Activated naive CD8-positive, alpha-beta T cell treated with anti-CD3 and anti-CD28 coated beads, Interleukin-2, amount 10 ng/mL, durations not matched to agents 7 days and 5 days (primary cell): ENCODE measurements at regions not wholly inside any gene's neighbourhood (a gene's known extent, or its start where the extent isn't known, plus 50 kb on each side); places are given as distances from the start of the nearest gene placed in this dataset.

ENCODE experiments used
- ATAC-seq: fragments of 150-1000 bp; cut with Tn5 transposase; one replicate; pipeline ENCODE4 v1.10.0; 2021; ENCODE audit warnings: low read depth, moderate library complexity
- POLR2A ChIA-PET: fragments of 350-600 bp; sonication (Branson Sonifier 250); formaldehyde crosslinking; loops from one replicate; lab custom pipeline; 2021; ENCODE audit warnings: antibody characterized with exemption; lab: Charles Lee
- DNase-seq: peaks from one replicate; pipeline ENCODE4 v3.0.0; 2021
- H3K27ac Mint-ChIP-seq: one replicate; pipeline ENCODE4 v1.8.0; 2022; ENCODE audit warnings: mild to moderate bottlenecking, mixed read lengths
- H3K27me3 Mint-ChIP-seq: one replicate; pipeline ENCODE4 v1.8.0; 2022; ENCODE audit warnings: mild to moderate bottlenecking, moderate library complexity, mixed read lengths
- H3K36me3 Mint-ChIP-seq: one replicate; pipeline ENCODE4 v1.8.0; 2021; ENCODE audit warnings: mild to moderate bottlenecking, mixed read lengths
- H3K4me1 Mint-ChIP-seq: one replicate; pipeline ENCODE4 v1.8.0; 2021; ENCODE audit warnings: mixed read lengths
- H3K4me3 Mint-ChIP-seq: one replicate; pipeline ENCODE4 v1.8.0; 2022; ENCODE audit warnings: mild to moderate bottlenecking, moderate library complexity, mixed read lengths
- H3K9me3 Mint-ChIP-seq: one replicate; pipeline ENCODE4 v1.8.0; 2021; ENCODE audit warnings: mixed read lengths

DNA sequence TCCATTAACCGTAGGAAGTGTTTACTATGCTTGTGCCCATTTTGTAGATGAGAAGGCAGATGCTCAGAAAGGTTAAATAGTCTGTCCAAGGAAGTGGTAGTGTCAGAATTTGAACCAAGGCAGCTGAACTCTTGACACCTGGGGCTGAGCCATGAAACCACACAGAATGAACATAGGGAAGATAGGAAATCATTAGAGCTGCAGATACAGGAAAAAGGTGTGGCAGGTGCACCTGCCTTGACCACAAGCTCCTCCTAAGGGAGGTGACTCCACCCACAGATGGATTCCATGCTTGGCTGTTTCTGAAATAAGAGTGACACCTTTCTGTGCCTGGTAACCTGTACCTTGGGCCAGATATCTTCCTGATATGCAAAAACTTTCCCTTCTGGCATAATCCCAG lies 69.9 kb upstream of the IGSF21 start:
- Mint-ChIP-seq H3K27ac (no peak overlapping the region), H3K4me3 (no peak overlapping the region), H3K4me1 (no peaks in the 10 kb centered on the region), H3K36me3 (no peaks in the 10 kb centered on the region), H3K27me3 (no peaks in the 10 kb centered on the region), H3K9me3 (no peaks in the 10 kb centered on the region)
- POLR2A ChIA-PET, result no interaction called here
- ATAC-seq (no peak), DNase-seq (no peak)

DNA sequence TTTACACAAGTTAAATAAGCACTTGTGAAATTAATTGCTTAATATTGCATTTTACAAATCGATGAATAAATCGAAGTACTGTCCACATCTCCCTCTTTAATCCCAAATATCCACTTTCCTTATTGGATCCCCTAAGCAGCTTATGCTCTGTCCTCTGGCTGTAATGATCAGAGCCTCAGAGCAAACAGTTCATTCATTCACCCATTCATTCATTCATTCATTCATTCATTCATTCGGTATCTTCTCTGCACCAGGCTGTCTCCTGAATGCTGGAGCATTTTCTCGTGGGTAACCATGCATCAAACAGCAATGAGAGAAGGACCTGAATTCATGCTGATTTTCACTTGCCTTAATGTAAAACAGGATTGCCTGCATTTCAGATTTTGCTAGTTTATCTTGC lies 69.5 kb upstream of the IGSF21 start:
- ATAC-seq (no peak), DNase-seq (no peak)
- Mint-ChIP-seq H3K9me3 (no peaks in the 10 kb centered on the region), H3K4me3 (no peak overlapping the region), H3K36me3 (no peaks in the 10 kb centered on the region), H3K27me3 (no peaks in the 10 kb centered on the region), H3K27ac (no peak overlapping the region), H3K4me1 (no peaks in the 10 kb centered on the region)
- POLR2A ChIA-PET, result no interaction called here

GRCh38 chr1:18039102-18039501 lies 68.5 kb upstream of the IGSF21 start:
- H3K27me3 Mint-ChIP-seq, result no peaks in the 10 kb centered on the region
- no peak for DNase-seq
- no peak overlapping the region for H3K27ac Mint-ChIP-seq
- no peak for ATAC-seq
- no peak overlapping the region for H3K4me3 Mint-ChIP-seq
- no peaks in the 10 kb centered on the region for H3K4me1 Mint-ChIP-seq
- H3K36me3 Mint-ChIP-seq, result no peaks in the 10 kb centered on the region
- POLR2A ChIA-PET, result no interaction called here
- H3K9me3 Mint-ChIP-seq, result no peaks in the 10 kb centered on the region

DNA sequence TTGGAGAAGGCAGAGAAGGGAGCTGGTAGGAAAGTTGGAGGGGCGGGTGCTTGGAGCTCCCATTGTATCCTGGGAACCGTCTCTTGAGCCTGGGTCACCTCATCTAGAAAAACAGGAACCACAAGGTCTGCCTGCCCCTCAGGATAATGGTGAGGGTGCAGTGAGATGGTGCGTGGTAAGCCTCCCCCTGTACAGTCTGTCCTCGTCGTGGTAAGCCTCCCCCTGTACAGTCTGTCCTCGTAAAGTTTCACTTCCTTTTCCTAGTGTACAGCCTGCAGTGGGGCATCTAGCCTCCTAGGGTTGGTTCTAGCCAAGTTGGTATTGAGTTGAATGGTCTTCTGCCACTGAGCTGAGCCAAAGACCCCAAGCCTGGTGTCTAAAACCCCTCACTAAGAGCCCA lies 66.5 kb upstream of the IGSF21 start:
- ATAC-seq (no peak), DNase-seq (no peak)
- POLR2A ChIA-PET, result no interaction called here
- Mint-ChIP-seq H3K27ac (no peak overlapping the region), H3K27me3 (no peaks in the 10 kb centered on the region), H3K9me3 (no peaks in the 10 kb centered on the region), H3K4me1 (no peaks in the 10 kb centered on the region), H3K4me3 (no peak overlapping the region), H3K36me3 (no peaks in the 10 kb centered on the region)

DNA sequence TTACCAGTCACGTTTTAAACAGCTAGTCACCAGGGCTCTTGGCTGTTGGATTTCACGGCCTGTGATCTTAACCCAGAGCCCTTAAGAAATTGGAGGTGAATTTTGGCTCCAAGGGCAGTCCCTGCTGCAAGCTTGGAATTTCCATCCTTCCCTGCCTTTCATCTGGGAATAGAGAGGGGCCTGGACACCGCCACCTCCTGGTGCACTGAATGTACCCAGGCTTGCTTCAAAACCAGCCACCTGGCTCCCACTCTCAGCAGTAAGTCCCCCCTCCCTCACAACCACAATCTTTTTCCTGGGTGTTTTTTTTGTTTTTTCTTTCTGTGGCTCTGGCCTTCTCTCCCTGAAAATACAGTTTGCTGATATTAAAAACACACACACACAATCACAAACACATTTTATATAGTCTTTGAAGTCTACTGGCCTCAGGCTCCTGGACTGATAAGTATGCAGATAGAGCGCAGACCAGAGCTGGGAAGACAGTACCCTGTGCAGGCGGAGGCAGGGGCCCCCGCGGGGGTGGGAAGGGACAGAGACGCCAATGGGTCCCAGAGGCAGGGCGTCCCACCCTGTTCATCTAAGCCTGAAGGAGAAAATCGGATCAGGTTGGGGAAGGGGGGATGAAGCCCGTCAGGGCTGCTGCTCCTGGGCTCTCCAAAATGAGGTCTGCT lies 65.8 kb upstream of the IGSF21 start:
- DNase-seq (no peak), ATAC-seq (no peak)
- Mint-ChIP-seq H3K27me3 (no peaks in the 10 kb centered on the region), H3K9me3 (no peaks in the 10 kb centered on the region), H3K27ac (no peak overlapping the region), H3K4me3 (no peak overlapping the region), H3K36me3 (no peaks in the 10 kb centered on the region), H3K4me1 (no peaks in the 10 kb centered on the region)
- POLR2A ChIA-PET, result no interaction called here

GRCh38 chr1:18043871-18044270 lies 63.7 kb upstream of the IGSF21 start:
- DNase-seq (no peak), ATAC-seq (no peak)
- H3K36me3 Mint-ChIP-seq, result no peaks in the 10 kb centered on the region
- POLR2A ChIA-PET, result no interaction called here
- H3K27ac Mint-ChIP-seq, result no peak overlapping the region
- no peak overlapping the region for H3K4me3 Mint-ChIP-seq
- H3K27me3 Mint-ChIP-seq, result no peaks in the 10 kb centered on the region
- no peaks in the 10 kb centered on the region for H3K9me3 Mint-ChIP-seq
- H3K4me1 Mint-ChIP-seq, result no peaks in the 10 kb centered on the region

GRCh38 chr1:18045203-18045602 lies 62.4 kb upstream of the IGSF21 start:
- no peak overlapping the region for H3K4me3 Mint-ChIP-seq

GRCh38 chr1:18045621-18046020 lies 62.0 kb upstream of the IGSF21 start:
- Mint-ChIP-seq H3K27me3 (no peaks in the 10 kb centered on the region), H3K4me3 (no peak overlapping the region), H3K4me1 (no peaks in the 10 kb centered on the region), H3K36me3 (no peaks in the 10 kb centered on the region), H3K9me3 (peaks cover 4% of the 10 kb centered on the region), H3K27ac (no peak overlapping the region)
- POLR2A ChIA-PET, result no interaction called here
- ATAC-seq, result no peak
- no peak for DNase-seq

More at GRCh38 chr1:18045203-18045602, 62.4 kb upstream of the IGSF21 start:
- ATAC-seq, result no peak
- Mint-ChIP-seq H3K9me3 (peaks cover 4% of the 10 kb centered on the region), H3K27me3 (no peaks in the 10 kb centered on the region), H3K4me1 (no peaks in the 10 kb centered on the region), H3K36me3 (no peaks in the 10 kb centered on the region), H3K27ac (no peak overlapping the region)
- no peak for DNase-seq
- POLR2A ChIA-PET, result no interaction called here

DNA sequence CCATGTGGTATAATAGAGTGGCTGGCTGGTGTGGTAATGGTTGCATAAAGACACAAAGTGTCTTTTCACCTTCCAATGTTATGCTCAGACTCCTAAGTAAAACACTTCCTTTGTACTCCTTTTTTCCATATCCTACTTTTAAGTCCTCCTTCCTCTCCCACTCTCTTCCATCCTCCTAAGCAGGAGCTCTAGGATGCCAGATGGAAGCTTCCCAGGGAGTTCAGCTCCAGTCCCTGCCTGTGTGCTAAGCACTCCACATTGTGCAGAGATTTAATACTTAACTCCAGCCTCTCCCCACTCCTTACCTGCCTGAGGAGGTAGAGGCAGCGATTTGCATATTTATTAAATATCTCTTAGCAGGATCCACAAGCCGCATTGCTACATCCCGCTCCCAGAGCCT lies 60.5 kb upstream of the IGSF21 start:
- no peaks in the 10 kb centered on the region for H3K4me1 Mint-ChIP-seq
- no peak overlapping the region for H3K27ac Mint-ChIP-seq
- peaks cover 4% of the 10 kb centered on the region for H3K9me3 Mint-ChIP-seq
- H3K4me3 Mint-ChIP-seq, result no peak overlapping the region
- ATAC-seq, result no peak
- DNase-seq, result no peak
- POLR2A ChIA-PET, result no interaction called here
- no peaks in the 10 kb centered on the region for H3K27me3 Mint-ChIP-seq
- no peaks in the 10 kb centered on the region for H3K36me3 Mint-ChIP-seq

DNA sequence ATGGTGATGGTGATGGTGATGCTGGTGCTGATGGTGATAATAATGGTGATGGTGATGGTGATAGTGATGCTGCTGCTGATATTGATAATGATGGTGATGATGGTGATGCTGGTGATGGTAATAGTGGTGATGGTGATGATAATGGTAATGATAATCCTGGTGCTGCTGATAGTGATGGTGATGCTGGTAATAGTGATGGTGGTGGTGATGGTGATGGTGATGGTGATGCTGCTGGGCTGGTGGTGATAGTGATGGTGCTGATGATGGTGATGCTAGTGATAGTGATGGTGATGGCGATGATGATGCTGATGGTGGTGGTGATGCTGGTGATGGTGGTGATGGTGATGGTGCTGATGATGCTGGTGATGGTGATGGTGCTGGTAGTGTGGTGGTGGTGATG lies 58.4 kb upstream of the IGSF21 start:
- DNase-seq (no peak), ATAC-seq (no peak)
- Mint-ChIP-seq H3K9me3 (peaks cover 4% of the 10 kb centered on the region), H3K27ac (no peak overlapping the region), H3K36me3 (no peaks in the 10 kb centered on the region), H3K4me1 (no peaks in the 10 kb centered on the region), H3K4me3 (no peak overlapping the region), H3K27me3 (no peaks in the 10 kb centered on the region)
- POLR2A ChIA-PET, result no interaction called here

GRCh38 chr1:18052671-18053070 lies 54.9 kb upstream of the IGSF21 start:
- Mint-ChIP-seq H3K36me3 (no peaks in the 10 kb centered on the region), H3K27ac (no peak overlapping the region), H3K27me3 (no peaks in the 10 kb centered on the region), H3K4me1 (no peaks in the 10 kb centered on the region), H3K4me3 (no peak overlapping the region), H3K9me3 (peaks cover 4% of the 10 kb centered on the region)
- POLR2A ChIA-PET, result no interaction called here
- DNase-seq (no peak), ATAC-seq (no peak)

GRCh38 chr1:18055156-18055555 lies 52.4 kb upstream of the IGSF21 start:
- H3K4me1 Mint-ChIP-seq, result no peaks in the 10 kb centered on the region
- no peak overlapping the region for H3K27ac Mint-ChIP-seq
- POLR2A ChIA-PET, result no interaction called here
- H3K4me3 Mint-ChIP-seq, result no peak overlapping the region
- no peak for ATAC-seq
- no peaks in the 10 kb centered on the region for H3K9me3 Mint-ChIP-seq
- no peaks in the 10 kb centered on the region for H3K27me3 Mint-ChIP-seq
- DNase-seq, result no peak
- H3K36me3 Mint-ChIP-seq, result no peaks in the 10 kb centered on the region

DNA sequence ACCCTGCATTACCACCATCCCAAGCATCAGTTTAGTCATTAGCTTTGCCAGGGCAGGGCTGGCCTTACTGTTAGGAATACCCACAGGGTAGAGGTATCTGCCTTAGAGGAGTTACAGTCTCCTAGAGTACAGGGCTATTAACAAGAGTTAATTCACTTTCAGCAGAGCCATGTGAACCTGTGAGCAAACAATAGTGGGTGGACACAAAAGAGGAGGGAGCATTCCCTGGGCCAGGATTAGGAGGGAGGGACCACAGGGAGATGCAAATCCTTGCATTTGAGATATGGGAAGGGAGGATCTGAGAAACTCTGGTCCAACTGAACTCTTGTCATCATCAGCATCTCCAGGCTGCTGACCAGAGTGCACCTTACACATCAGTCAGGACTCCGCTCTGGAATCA lies 51.1 kb upstream of the IGSF21 start:
- POLR2A ChIA-PET, result no interaction called here
- Mint-ChIP-seq H3K27ac (no peak overlapping the region), H3K27me3 (no peaks in the 10 kb centered on the region), H3K4me3 (no peak overlapping the region), H3K9me3 (no peaks in the 10 kb centered on the region), H3K4me1 (no peaks in the 10 kb centered on the region), H3K36me3 (no peaks in the 10 kb centered on the region)
- ATAC-seq (no peak), DNase-seq (no peak)

DNA sequence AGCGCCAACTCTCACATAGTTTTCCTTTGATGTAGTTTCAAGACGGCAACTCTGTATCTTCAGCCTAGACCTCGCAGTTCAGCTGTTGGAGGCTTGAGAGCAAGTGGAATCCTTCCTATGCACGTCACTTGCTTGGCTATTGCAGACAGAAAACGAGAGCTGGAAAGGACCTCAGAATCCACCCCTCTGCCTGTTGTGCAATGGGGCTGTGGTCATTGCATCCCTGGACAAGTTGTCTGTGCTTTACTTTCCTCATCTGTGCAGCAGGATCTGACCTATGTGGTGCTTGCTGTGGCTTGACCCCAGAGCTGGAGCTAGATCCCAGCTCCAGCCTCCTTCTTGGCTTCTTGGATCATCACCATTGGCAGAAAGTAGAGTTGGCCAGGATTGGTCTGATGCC lies 50.0 kb upstream of the IGSF21 start:
- DNase-seq, result no peak
- ATAC-seq, result no peak
- no peak overlapping the region for H3K4me3 Mint-ChIP-seq
- H3K4me1 Mint-ChIP-seq, result no peaks in the 10 kb centered on the region
- H3K36me3 Mint-ChIP-seq, result no peaks in the 10 kb centered on the region
- POLR2A ChIA-PET, result no interaction called here
- H3K27me3 Mint-ChIP-seq, result no peaks in the 10 kb centered on the region
- H3K27ac Mint-ChIP-seq, result no peak overlapping the region
- no peaks in the 10 kb centered on the region for H3K9me3 Mint-ChIP-seq
